GM12873 (cell line): ENCODE measurements at regions not wholly inside any gene's neighbourhood (a gene's known extent, or its start where the extent isn't known, plus 50 kb on each side); places are given as distances from the start of the nearest gene placed in this dataset.

ENCODE experiments used
- CTCF ChIP-seq: IDR thresholded peaks from 2 replicates; pipeline ENCODE4 v1.5.1; 2012; ENCODE audit warnings: low read depth, mild to moderate bottlenecking, moderate library complexity, low read length, control low read depth; ENCODE audit not compliant: insufficient read depth; ENCODE audit errors: missing control alignments

GRCh38 chr5:3654515-3654914, 58.9 kb downstream of the IRX1 start:
- no peak for TF ChIP-seq CTCF

GRCh38 chr5:3656803-3657202, 61.2 kb downstream of the IRX1 start:
- no peak for TF ChIP-seq CTCF

- no peak for TF ChIP-seq CTCF
Measured at GRCh38 chr5:3657364-3658022, 61.9 kb downstream of the IRX1 start.

- TF ChIP-seq CTCF = no peak
Measured at GRCh38 chr5:3658929-3659328, 63.3 kb downstream of the IRX1 start.

- no peak for TF ChIP-seq CTCF
Measured at GRCh38 chr5:3659907-3660306, 64.3 kb downstream of the IRX1 start.

- TF ChIP-seq CTCF = no peak
Measured at GRCh38 chr5:3660630-3661029, 65.0 kb downstream of the IRX1 start.

- no peak for TF ChIP-seq CTCF
Measured at GRCh38 chr5:3661755-3662296, 66.2 kb downstream of the IRX1 start.
